M059J (cell line): ENCODE measurements at regions not wholly inside any gene's neighbourhood (a gene's known extent, or its start where the extent isn't known, plus 50 kb on each side); places are given as distances from the start of the nearest gene placed in this dataset.
A peak's percentile ranks its signal among the peaks of the same experiment; 100 is the strongest.
"Not testable (repeated sequence)": the region's sequence is repeated elsewhere in the genome, so short reads cannot be mapped to it uniquely, and the experiment has no call there.

Source experiments
- DNase-seq: peaks from one replicate; pipeline ENCODE4 v3.0.0-alpha.2; 2012; ENCODE audit warnings: low read depth

GRCh38 chr4:23097251-23097650 is 404.5 kb downstream of the GBA3 start:
- DNase-seq = peak; percentile 85

GRCh38 chr4:23091711-23092110 is 399.0 kb downstream of the GBA3 start:
- no peak for DNase-seq

DNA sequence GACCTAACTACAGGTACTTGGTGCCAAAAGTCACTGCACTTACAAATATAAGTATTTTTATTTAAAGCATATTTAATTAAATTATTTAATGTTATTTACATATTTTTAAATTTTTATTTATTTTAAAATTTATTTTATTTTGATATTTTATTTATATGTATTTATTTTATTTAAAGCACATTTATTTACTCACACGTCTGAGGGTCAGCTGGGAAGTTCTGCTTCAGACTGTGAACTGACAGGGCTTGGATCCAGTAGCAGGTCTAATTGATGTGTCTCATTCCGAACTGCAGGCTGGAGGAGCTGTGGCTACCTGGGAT is 392.5 kb downstream of the GBA3 start:
- no peak for DNase-seq

- peak; percentile 67 for DNase-seq
These were observed 392.0 kb downstream of the GBA3 start for GRCh38 chr4:23084559-23085248.

DNA sequence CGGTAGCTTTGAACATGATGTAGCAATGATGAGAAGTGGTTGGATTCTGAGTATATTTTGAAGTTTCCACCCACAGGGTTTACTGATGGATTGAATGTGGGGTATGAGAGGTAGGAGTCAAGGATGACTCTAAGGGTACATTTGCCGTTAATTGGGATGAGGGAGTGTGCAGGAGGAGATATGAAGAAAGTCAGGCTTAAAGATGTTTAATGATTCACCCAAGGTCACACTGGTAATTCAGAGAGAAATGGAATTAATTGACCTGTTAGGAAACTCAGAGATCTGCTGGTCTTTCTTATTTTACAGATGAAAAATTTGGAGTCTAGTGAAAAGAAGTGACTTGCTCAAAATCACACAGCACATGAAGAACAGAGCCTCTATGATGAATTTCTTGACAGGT is 390.7 kb downstream of the GBA3 start:
- no peak for DNase-seq

DNA sequence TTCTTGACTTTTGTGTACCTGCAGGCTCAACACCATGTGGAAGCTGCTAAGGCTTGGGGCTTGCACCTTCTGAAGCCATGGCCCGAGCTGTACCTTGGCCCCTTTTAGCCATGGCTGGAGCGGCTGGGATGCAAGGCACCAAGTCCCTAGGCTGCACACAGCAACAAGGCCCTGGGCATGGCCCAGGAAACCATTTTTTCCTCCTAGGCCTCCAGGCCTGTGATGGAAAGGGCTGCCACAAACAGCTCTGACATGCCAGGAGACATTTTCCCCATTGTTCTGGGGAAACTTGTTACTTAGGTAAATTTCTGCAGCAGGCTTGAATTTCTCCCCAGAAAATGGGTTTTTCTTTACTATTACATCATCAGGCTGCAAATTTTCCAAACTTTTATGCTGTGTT is 387.4 kb downstream of the GBA3 start:
- DNase-seq = not testable (repeated sequence)

- DNase-seq = no peak
These were observed 378.3 kb downstream of the GBA3 start for GRCh38 chr4:23070848-23071570.

DNA sequence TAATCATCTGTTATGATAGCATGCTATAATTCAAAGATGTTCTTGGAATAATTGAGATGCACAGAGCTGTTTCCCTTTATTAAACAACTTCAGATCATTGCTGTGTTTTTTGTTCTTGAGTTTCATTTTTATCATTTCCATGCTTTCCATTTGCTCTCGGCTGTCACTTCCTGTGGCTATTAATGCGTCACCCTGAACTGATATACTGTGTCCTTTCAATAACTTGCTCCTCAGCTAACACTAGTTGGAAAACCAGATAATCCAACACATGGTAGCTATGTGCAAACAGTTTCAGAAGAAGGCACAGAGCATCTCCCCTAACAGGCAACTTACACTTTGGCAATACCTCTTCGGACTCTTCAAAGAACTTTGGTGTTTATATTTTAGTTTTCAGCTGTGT is 376.0 kb downstream of the GBA3 start:
- DNase-seq = no peak

- peak; percentile 23 for DNase-seq
These were observed 375.6 kb downstream of the GBA3 start for GRCh38 chr4:23068287-23068686.

- no peak for DNase-seq
These were observed 369.5 kb downstream of the GBA3 start for GRCh38 chr4:23062188-23062587.

- DNase-seq = no peak
These were observed 368.7 kb downstream of the GBA3 start for GRCh38 chr4:23061431-23061830.

DNA sequence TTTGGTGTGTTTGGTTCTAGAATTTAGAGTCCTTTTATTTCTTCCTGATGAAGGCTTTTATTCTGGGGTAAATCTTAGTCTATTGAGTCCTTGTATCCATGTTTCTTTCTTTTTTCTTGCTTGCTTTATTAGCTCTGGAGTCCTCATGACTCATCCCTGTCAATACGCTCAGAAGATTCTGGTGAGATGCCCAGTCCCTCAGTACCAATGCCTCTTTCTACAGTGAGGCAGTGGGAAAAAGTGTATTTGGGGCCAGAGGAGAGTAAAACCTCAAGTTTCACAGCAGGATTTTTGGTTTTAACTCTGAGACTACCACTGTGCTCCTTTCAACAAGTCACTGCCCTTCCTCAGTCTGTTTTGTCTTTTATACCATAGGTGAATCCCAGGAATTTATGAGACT is 368.0 kb downstream of the GBA3 start:
- peak; percentile 64 for DNase-seq

DNA sequence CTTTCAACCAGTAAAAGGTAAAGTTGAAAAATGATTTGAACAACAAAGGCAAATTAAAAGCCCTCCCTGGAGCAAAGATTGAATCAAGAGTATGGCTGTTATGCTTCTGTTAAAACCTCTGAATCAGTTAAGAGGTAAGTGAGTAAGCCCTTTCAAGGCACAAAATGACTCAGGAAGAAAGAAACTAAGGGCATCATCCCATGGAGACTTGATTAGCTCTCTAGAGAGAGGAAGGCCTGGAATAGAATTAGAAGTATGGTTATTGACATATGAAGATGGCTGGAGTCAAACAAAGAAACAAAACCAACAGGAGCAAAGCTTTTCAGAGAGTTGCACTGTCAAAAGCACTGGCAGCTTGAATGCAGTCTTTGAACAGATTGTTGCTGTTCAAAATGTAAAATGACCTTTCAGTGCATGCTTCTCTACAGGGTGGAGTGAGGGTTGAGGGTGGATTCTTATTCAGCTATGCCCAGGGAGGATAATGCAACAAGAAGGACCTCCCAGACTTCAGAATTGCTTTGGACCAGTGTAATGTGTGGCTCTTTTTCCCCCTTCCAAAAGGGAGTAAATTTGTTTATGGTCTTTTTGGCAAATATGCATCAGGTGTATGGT is 365.5 kb downstream of the GBA3 start:
- peak; percentile 6 for DNase-seq

DNA sequence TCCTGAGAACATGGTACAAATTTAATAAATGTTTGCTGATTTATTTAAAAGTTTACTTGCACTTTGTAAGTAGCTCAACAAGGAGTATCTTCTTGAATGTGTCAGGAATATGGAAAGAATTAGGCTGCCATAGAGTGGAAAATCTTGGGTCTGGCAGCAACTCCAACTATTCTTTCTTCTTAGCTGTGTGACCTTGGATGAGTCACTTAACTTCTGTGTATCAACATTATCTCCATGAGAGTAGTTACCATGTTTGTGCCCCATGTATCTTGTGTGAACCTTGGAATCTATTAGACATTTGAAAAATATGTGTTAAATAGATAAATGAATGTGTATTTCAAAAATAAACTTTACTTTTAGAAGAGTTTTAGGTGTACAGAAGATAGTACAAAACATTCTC is 348.8 kb downstream of the GBA3 start:
- peak; percentile 25 for DNase-seq

GRCh38 chr4:23040539-23040938 is 347.8 kb downstream of the GBA3 start:
- DNase-seq = no peak

- DNase-seq = no peak
These were observed 347.1 kb downstream of the GBA3 start for GRCh38 chr4:23039818-23040217.

- peak; percentile 21 for DNase-seq
These were observed 346.1 kb downstream of the GBA3 start for GRCh38 chr4:23038626-23039491.

DNA sequence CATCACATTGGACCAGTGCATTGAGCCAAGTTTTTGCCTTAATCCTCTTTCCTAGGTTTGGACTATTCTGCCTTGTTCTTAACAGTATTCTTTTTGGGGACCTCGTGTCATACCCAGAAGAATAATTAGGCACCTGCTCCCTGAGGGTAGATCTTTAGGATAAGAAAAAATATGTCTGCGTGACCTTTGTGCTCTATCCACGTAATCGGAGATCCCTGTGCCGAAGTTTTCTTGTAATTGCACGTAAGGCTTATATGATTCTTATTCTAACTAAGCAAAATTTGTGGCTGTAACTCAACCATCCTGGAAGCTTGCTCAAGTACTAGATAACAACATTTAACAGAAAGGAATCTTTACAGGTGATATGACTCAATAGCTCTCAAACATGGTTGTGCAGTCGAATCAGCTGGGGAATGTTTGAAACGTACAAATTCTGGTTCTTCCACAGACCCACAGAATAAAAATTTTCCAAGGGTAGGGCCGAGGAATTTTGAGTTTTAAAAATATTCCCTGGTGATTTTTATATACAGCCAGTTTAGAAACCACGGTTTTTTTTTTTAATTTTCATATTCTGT is 344.3 kb downstream of the GBA3 start:
- no peak for DNase-seq

GRCh38 chr4:23036503-23036902 is 343.8 kb downstream of the GBA3 start:
- DNase-seq = peak; percentile 10

- no peak for DNase-seq
These were observed 342.9 kb downstream of the GBA3 start for GRCh38 chr4:23035521-23036056.

- peak; percentile 59 for DNase-seq
These were observed 342.0 kb downstream of the GBA3 start for GRCh38 chr4:23034731-23035130.

DNA sequence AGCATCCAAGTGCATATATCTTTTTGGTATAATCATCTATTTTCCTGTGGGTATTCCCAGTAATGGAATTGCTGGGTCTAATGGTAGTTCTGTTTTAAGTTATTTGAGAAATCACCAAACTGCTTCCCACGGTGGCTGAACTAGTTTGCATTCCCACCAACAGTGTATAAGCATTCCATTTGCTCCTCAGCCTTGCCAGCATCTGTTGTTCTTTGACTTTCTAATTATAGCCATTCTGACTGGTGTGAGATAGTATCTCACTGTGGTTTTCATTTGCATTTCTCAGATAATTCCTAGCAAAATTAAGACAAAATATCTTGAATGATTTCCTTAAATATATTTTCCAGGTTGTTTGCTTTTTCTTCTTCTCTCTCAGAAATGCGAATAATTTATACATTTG is 341.1 kb downstream of the GBA3 start:
- peak; percentile 60 for DNase-seq
